ENCODE measurements at regions not wholly inside any gene's neighbourhood (a gene's known extent, or its start where the extent isn't known, plus 50 kb on each side); places are given as distances from the start of the nearest gene placed in this dataset.

- TF ChIP-seq, protein P1, sequence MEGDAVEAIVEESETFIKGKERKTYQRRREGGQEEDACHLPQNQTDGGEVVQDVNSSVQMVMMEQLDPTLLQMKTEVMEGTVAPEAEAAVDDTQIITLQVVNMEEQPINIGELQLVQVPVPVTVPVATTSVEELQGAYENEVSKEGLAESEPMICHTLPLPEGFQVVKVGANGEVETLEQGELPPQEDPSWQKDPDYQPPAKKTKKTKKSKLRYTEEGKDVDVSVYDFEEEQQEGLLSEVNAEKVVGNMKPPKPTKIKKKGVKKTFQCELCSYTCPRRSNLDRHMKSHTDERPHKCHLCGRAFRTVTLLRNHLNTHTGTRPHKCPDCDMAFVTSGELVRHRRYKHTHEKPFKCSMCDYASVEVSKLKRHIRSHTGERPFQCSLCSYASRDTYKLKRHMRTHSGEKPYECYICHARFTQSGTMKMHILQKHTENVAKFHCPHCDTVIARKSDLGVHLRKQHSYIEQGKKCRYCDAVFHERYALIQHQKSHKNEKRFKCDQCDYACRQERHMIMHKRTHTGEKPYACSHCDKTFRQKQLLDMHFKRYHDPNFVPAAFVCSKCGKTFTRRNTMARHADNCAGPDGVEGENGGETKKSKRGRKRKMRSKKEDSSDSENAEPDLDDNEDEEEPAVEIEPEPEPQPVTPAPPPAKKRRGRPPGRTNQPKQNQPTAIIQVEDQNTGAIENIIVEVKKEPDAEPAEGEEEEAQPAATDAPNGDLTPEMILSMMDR (IDR thresholded peaks at IDR 0.05), result no peak
- TF ChIP-seq POLR2AphosphoS5 (IDR thresholded peaks at IDR 0.05; ENCODE audit: low read depth, low read length) (no peak), TCF7L2 (IDR thresholded peaks at IDR 0.05; ENCODE audit: low read depth, low read length) (no peak), SIN3A (IDR thresholded peaks at IDR 0.05; ENCODE audit: borderline replicate concordance, insufficient read depth, low read depth, low read length) (no peak), REST (IDR thresholded peaks at IDR 0.05; ENCODE audit: insufficient read depth in 1 of 2, low read depth in 2 of 2, low read length in 1 of 2) (no peak)
These were observed 59.1 kb upstream of the SLC14A2 start for GRCh38 chr18:45556222-45556621.

Data from Panc1 (cell line).